ENCODE measurements at regions not wholly inside any gene's neighbourhood (a gene's known extent, or its start where the extent isn't known, plus 50 kb on each side); places are given as distances from the start of the nearest gene placed in this dataset.

DNA sequence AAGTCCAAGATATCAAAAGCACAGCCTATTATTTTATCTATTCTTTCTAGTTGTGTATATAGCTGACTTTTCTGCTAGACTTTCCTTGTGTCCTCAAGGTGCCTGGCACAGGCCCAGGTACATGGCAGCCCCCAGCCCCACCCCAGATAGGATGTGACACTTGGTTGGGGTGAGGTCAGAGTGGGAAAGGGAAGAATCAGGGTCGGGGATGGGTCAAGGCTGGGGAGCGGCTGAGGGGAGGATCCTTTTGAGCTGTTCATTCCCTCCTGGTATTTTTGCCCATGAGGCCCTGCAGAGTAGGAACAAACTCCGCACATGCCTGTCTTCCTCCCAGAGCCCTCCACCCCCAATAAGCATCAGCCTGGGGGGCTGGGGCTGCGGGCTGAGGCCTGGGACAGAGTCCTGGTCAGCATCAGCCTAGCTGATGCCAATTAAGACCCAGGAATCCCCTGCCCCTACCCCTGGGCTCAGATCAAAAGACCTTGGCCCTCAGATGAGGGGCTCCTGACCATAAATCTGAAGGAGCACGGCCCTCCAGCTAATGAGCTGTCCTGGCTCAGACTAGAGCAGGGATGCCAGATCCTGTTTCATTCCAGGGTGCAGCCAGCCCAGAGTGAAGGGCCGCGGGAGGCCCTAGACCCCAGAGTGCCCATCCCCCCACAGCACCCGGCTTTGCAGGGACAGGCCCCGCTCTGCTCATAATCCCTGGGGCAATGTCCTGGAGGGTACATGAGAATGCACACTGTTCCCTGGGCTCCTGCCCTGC, 85.3 kb downstream of the SDC1 start:
- Mint-ChIP-seq H3K27ac (no peak overlapping the region), H3K9me3 (no peaks in the 10 kb centered on the region), H3K27me3 (ENCODE audit: low read depth) (peaks cover 7% of the 10 kb centered on the region)

GRCh38 chr2:20138696-20139095, 86.2 kb downstream of the SDC1 start:
- H3K4me1 Mint-ChIP-seq (ENCODE audit: low read depth), result no peaks in the 10 kb centered on the region
- H3K9me3 Mint-ChIP-seq, result no peaks in the 10 kb centered on the region
- peaks cover 7% of the 10 kb centered on the region for H3K27me3 Mint-ChIP-seq (ENCODE audit: low read depth)
- no peak overlapping the region for H3K4me3 Mint-ChIP-seq
- no peaks in the 10 kb centered on the region for H3K36me3 Mint-ChIP-seq (ENCODE audit: low read depth)
- H3K27ac Mint-ChIP-seq, result no peak overlapping the region

More for the DNA sequence above, 85.3 kb downstream of the SDC1 start:
- no peak overlapping the region for H3K4me3 Mint-ChIP-seq
- no peaks in the 10 kb centered on the region for H3K4me1 Mint-ChIP-seq (ENCODE audit: low read depth)
- H3K36me3 Mint-ChIP-seq (ENCODE audit: low read depth), result no peaks in the 10 kb centered on the region

- Mint-ChIP-seq H3K27me3 (ENCODE audit: low read depth) (peaks cover 6% of the 10 kb centered on the region), H3K36me3 (ENCODE audit: low read depth) (no peaks in the 10 kb centered on the region), H3K9me3 (no peaks in the 10 kb centered on the region), H3K4me3 (no peak overlapping the region), H3K27ac (no peak overlapping the region), H3K4me1 (ENCODE audit: low read depth) (no peaks in the 10 kb centered on the region)
Observed at GRCh38 chr2:20137884-20138283, 86.5 kb upstream of the LAPTM4A start.

DNA sequence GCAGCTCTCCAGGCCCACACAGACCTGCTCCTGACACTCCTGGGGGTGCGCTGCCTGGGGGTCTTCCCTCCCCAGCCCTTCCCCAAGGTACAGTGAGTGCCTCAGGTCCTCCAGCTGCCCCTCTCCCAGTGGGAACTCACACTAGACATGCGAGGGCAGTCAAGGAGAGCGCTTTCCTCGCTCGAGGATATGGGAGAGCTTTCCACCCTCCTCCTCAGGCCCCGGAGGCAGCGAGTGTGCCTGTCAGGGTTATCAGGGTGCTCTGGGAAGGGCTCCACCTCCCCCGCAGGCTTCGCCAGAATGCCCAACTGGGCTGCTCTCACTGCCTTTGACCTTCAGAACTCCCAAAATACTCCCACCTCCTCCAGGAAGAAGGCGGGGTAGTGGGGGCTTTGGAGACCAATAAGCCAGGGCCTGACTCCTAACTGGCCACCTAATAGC, 85.7 kb upstream of the LAPTM4A start:
- Mint-ChIP-seq H3K36me3 (ENCODE audit: low read depth) (no peaks in the 10 kb centered on the region), H3K27ac (no peak overlapping the region), H3K4me3 (no peak overlapping the region), H3K4me1 (ENCODE audit: low read depth) (no peaks in the 10 kb centered on the region), H3K27me3 (ENCODE audit: low read depth) (peaks cover 13% of the 10 kb centered on the region), H3K9me3 (no peaks in the 10 kb centered on the region)

- no peaks in the 10 kb centered on the region for H3K9me3 Mint-ChIP-seq
- H3K4me1 Mint-ChIP-seq (ENCODE audit: low read depth), result no peaks in the 10 kb centered on the region
- H3K27me3 Mint-ChIP-seq (ENCODE audit: low read depth), result peaks cover 14% of the 10 kb centered on the region
- no peaks in the 10 kb centered on the region for H3K36me3 Mint-ChIP-seq (ENCODE audit: low read depth)
- no peak overlapping the region for H3K27ac Mint-ChIP-seq
- no peak overlapping the region for H3K4me3 Mint-ChIP-seq
Observed at GRCh38 chr2:20136149-20136548, 84.7 kb upstream of the LAPTM4A start.

DNA sequence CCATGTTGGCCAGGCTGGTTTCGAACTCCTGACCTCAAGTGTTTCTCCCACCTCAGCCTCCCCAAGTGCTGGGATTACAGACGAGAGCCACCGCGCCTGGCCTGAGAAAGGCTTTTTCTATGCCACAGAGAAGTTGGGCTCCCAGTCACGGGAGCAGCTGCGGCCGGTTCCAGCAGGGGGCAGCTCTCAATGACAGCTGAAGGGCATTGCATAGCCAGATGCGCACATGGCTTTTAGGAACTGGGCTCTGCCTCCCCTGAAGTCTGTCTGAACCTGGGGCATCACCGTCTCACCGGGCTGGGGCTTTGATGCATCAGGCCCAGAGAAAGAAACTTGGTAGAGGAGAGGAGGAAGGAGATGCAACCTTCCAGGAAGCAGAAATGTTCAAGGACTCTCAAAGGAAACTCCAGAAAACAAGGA, 84.2 kb upstream of the LAPTM4A start:
- Mint-ChIP-seq H3K27ac (no peak overlapping the region), H3K27me3 (ENCODE audit: low read depth) (peaks cover 15% of the 10 kb centered on the region), H3K4me3 (no peak overlapping the region), H3K9me3 (no peaks in the 10 kb centered on the region), H3K36me3 (ENCODE audit: low read depth) (no peaks in the 10 kb centered on the region), H3K4me1 (ENCODE audit: low read depth) (no peaks in the 10 kb centered on the region)

DNA sequence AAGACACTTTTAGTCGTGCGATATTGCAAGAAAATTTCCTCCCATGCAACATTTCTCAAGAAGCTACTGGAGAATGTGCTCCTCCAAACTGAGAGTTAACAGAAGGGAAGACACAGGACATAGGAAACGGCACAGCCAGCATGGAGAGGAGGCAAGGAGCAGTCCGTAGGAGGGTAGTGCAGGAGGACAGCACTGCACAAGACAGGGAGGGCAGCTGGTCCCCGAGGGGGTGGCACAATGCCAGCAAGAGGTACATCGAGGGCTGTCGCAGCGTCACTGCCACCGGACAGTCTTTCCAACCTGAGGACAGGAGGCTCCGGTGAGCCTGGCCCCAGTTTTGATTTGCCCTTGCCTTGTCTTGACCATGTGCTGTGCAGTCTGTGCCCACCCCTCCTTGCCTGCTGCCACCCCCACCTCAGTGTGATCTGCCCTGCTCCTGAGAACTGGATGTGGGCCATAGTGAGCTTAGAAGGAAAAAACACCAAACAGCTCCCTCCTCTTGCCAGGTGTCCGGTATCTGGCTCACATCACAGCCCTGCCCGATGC, 81.6 kb upstream of the LAPTM4A start:
- Mint-ChIP-seq H3K36me3 (ENCODE audit: low read depth) (no peaks in the 10 kb centered on the region), H3K9me3 (no peaks in the 10 kb centered on the region), H3K4me3 (no peak overlapping the region)

DNA sequence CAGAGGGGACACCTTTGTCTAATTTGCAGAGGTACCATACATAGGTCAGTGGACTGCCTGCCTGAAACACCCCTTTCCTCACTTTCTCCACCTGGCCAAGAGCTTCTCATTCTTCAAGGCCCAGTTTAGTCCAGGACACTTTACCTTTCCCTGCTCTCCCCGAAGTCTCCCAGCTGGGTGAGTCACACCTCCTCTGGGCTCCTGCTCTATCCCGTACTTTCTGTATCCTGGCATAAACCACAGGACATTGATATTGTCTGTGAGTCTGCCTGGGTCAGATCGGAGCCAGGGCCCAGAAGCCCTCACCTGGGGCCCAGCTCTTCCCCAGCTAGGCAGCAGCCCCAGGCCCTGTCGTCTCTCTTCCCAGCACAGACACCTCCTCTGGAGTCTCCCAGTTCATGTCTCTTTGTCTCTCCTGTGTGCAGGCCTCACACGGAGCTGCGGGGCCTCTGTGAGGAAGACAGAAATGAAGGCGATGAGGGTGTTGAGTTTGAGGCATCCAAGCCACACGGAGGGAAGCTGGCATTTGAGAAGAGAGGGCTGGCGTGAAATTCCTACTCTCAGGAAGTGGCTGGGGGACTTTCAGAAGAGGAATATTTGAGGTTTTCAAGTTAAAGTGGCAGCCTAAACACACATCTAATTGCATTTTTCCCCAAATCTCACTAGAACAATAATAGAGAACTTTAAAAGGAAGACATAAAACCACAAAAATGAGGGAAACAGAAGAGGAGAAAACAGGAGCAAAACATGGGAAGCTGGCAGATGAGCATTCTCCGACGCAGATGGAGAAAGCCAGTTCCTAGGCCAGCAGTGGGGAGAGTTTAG, 79.6 kb upstream of the LAPTM4A start:
- Mint-ChIP-seq H3K36me3 (ENCODE audit: low read depth) (no peaks in the 10 kb centered on the region), H3K4me1 (ENCODE audit: low read depth) (no peaks in the 10 kb centered on the region), H3K27me3 (ENCODE audit: low read depth) (peaks cover 19% of the 10 kb centered on the region), H3K4me3 (no peak overlapping the region), H3K27ac (no peak overlapping the region), H3K9me3 (no peaks in the 10 kb centered on the region)

More for the DNA sequence above, 81.6 kb upstream of the LAPTM4A start:
- Mint-ChIP-seq H3K27ac (no peak overlapping the region), H3K27me3 (ENCODE audit: low read depth) (peaks cover 19% of the 10 kb centered on the region), H3K4me1 (ENCODE audit: low read depth) (no peaks in the 10 kb centered on the region)

DNA sequence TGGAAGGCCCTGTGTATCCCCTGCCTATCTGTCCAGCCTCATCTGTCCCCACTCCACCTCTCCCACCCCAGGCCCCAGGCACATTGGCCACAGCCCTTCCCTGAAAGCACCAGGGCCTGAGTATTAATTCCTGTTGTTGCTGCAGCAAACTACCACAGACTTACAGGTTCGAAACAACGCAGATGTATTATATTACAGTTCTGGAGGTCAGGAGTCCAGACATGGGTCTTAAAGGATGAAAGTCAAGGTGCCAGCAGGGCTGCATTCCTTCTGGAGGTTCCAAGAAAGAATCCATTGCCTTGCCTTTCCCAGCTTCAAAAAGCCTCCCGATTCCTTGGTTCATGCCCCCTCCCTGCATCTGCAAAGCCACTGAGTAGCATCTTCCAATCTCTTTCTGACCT, 78.7 kb upstream of the LAPTM4A start:
- Mint-ChIP-seq H3K36me3 (ENCODE audit: low read depth) (no peaks in the 10 kb centered on the region), H3K4me1 (ENCODE audit: low read depth) (no peaks in the 10 kb centered on the region), H3K27ac (peak overlapping the region; percentile 62), H3K27me3 (ENCODE audit: low read depth) (peaks cover 14% of the 10 kb centered on the region), H3K9me3 (no peaks in the 10 kb centered on the region), H3K4me3 (no peak overlapping the region)

DNA sequence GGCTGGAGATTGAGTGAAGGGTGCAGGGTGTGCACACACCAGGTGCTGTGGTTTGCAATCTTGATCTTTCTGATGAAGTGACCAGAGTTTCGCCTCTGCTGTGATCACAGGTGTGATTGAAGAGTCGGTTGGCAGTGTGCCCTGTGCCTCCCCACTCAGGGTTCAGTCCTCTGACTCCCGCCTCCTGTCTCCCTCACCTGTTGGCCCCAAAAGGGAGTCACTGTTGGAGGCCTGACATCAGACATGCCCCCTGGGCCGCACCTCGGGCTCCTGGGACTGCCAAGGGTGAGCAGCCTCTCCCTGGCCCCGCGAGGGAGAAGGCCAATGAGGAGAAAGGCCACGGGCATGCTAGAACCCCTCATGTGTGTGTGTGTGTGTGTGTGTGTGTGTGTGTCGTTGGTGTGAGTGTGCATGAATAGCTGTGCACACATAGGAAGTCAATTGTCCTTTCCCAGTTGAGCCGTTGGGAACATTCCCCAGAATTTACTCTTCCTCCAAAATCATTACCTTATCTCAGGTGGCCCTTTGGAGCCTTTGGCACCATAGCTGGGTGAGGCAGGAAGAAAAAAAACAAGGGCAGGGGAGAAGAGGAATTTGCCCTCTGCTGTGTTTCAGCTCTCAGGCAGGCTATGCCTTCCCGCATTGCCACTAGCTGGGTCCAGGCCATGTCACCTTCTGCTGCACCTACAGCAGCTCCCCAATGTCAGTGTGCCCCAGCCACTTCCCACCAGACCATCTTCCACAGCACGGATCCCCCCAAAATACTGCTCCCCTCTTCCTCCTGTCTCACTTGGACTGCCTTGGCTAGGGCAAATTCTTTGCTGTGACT, 78.1 kb upstream of the LAPTM4A start:
- H3K27ac Mint-ChIP-seq, result no peak overlapping the region
- no peak overlapping the region for H3K4me3 Mint-ChIP-seq
- no peaks in the 10 kb centered on the region for H3K36me3 Mint-ChIP-seq (ENCODE audit: low read depth)
- H3K4me1 Mint-ChIP-seq (ENCODE audit: low read depth), result no peaks in the 10 kb centered on the region
- peaks cover 14% of the 10 kb centered on the region for H3K27me3 Mint-ChIP-seq (ENCODE audit: low read depth)
- no peaks in the 10 kb centered on the region for H3K9me3 Mint-ChIP-seq

DNA sequence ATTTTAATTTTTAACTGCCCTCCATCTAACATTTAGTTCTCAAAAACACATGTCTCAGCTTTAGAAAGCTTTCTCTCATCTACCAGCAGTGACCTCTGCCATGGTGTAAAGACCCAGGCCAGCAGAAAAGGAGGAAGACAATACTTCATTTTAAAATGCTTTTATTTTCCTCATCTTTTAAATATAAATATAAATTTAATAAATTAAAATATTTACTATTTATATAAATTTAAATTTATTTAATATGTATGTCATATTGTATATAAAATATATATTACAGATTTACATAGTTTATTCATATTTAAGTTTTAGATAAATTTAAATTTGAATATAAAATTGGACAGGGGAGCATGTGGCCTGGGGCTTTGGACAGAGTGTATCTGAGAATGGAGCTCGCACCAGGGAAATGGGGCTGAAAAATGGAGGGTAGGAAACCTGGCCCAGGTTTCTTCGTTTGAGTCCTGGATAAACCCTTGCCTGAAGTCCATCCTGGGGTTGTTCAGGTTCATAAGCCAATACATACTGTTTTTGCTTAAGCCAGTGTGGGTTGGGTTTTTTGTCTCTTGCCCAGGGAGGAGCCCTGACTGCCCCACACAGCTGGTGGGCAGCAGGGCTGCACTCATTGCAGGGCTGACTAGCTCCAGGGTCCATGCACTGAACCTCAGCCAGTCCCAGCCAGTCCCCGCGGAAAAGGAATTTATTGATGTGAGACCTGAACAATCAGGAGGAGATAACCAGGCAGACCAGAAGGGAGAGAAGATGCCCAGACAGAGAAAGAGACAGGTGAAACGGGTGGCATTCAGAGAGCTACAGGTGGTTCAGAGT, 77.3 kb upstream of the LAPTM4A start:
- H3K36me3 Mint-ChIP-seq (ENCODE audit: low read depth), result no peaks in the 10 kb centered on the region
- no peaks in the 10 kb centered on the region for H3K9me3 Mint-ChIP-seq
- no peak overlapping the region for H3K4me3 Mint-ChIP-seq
- no peaks in the 10 kb centered on the region for H3K4me1 Mint-ChIP-seq (ENCODE audit: low read depth)
- H3K27me3 Mint-ChIP-seq (ENCODE audit: low read depth), result peaks cover 14% of the 10 kb centered on the region
- H3K27ac Mint-ChIP-seq, result no peak overlapping the region

- no peak overlapping the region for H3K4me3 Mint-ChIP-seq
- no peaks in the 10 kb centered on the region for H3K36me3 Mint-ChIP-seq (ENCODE audit: low read depth)
- no peaks in the 10 kb centered on the region for H3K4me1 Mint-ChIP-seq (ENCODE audit: low read depth)
- H3K9me3 Mint-ChIP-seq, result no peaks in the 10 kb centered on the region
- H3K27ac Mint-ChIP-seq, result no peak overlapping the region
- peaks cover 5% of the 10 kb centered on the region for H3K27me3 Mint-ChIP-seq (ENCODE audit: low read depth)
Observed at GRCh38 chr2:20126469-20126868, 75.0 kb upstream of the LAPTM4A start.

- H3K4me3 Mint-ChIP-seq, result no peak overlapping the region
- no peaks in the 10 kb centered on the region for H3K9me3 Mint-ChIP-seq
- no peaks in the 10 kb centered on the region for H3K4me1 Mint-ChIP-seq (ENCODE audit: low read depth)
- H3K27me3 Mint-ChIP-seq (ENCODE audit: low read depth), result peaks cover 5% of the 10 kb centered on the region
- H3K36me3 Mint-ChIP-seq (ENCODE audit: low read depth), result no peaks in the 10 kb centered on the region
- no peak overlapping the region for H3K27ac Mint-ChIP-seq
Observed at GRCh38 chr2:20126040-20126439, 74.6 kb upstream of the LAPTM4A start.

All from T-helper 1 cell treated with Interleukin-12 subunit alpha and Interleukin-12 subunit beta and Interleukin-4 antibody, amounts not matched to agents 30 μg/mL and 1 μg/mL, for 36 hours (primary cell).